Inferior parietal cortex (tissue), 1 donor: ENCODE measurements at regions not wholly inside any gene's neighbourhood (a gene's known extent, or its start where the extent isn't known, plus 50 kb on each side); places are given as distances from the start of the nearest gene placed in this dataset.

Experiments used
- DNase-seq: peaks from one replicate; pipeline ENCODE4 v3.0.0-alpha.2; 2016; ENCODE audit errors: extremely low spot score

GRCh38 chr6:53744321-53744720 lies 50.5 kb upstream of the LRRC1 start:
- no peak for DNase-seq

- no peak for DNase-seq
Observed at GRCh38 chr6:53741034-53741823, 53.6 kb upstream of the LRRC1 start.

GRCh38 chr6:53737746-53738145 lies 57.1 kb upstream of the LRRC1 start:
- DNase-seq, result no peak

DNA sequence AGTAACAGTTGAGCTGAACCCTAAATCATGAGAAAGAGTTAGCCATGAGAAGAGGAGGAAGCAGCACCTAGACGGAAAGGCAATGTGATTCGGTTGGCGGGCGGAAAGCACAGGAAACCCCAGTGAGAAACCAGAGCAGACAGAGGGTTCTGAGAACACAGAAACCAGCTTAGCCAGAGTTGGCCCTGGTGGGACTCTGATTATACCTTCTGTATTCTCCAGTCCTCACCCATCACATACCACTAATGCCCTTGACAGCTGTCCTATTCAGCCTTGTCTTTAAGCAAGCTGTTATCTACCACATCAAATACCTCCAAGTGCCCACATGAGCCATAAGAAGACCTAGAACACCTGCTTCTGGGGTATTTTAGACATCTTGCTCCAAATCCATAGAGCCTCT lies 58.9 kb upstream of the LRRC1 start:
- no peak for DNase-seq

DNA sequence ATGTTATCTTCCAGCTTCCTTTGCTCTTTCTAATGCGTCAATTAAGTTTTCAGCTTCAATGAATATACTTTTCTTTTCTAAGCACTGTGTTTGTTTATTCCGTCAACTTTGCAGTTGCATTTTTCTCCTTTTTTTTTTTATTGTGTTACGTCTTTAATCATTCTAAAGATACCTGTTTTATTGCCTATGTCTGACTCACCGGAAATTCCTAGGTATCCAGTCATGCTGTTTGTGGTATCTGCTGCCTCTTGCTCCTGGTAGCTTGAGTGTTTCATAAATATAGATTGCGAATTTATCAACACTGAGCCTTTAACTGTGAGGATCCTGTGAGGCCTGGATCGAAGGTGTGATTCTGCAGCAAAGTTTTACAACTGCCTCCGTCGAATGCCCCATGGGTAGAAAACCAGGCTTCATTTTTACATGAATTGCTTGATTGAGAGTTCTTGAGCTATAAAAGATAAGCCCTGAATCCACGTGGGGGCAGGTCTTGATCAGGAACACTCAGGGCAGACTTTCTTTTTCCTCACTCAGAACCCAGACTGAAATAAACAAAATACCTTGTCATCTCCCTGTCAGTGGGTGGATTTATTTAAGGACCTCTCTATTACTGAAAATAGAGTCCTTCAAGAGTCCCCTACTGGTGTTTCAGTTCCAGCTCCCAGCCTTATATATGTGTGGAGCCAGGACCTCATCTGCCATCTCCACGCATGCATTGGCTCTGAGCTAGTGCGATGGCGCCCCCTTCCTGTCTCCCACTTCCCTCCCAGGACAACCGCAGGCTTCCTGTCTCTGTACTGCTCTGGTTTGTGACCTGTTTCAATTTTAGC lies 60.1 kb upstream of the LRRC1 start:
- no peak for DNase-seq

DNA sequence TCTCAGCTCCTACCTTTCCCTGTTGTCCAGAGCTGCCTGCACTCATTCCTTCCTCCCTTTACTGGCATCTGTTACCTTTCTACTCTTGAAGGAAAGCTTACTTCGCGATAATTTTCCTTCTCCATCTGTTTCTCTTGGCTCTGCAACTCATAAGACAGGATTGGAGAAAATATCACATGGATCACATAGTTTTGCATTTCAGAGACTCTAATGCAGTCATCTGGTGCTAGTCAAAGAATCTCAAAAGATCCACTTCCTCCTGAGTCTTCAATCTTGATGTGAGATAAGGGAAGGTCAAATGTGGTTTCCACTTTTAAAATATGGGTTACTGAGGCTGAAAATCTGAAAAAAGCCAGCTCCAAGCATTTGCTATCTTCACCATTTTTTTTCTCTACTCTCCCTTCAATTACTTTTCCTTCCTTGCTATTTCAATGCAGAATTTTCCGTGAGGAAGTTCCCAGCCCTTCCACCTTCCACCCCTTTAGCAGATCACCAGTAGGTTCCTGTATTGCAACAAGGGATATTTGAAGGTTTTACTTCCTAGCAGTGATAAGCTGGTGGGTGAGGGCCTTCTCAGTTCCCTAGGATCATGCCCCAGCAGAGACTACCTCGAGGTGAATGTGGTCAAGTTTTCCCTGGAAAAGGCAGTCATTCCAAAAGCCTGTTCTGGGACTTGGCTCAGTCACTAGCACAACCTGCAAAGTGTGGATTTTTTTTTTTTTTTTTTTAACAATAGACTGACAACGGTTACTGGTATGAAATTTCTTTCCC lies 62.8 kb upstream of the LRRC1 start:
- no peak for DNase-seq

- no peak for DNase-seq
Observed at GRCh38 chr6:53730767-53731166, 64.0 kb upstream of the LRRC1 start.

- peak; percentile 78 for DNase-seq
Observed at GRCh38 chr6:53728570-53729194, 63.1 kb upstream of the KLHL31 start.

GRCh38 chr6:53727748-53728147 lies 62.2 kb upstream of the KLHL31 start:
- no peak for DNase-seq

DNA sequence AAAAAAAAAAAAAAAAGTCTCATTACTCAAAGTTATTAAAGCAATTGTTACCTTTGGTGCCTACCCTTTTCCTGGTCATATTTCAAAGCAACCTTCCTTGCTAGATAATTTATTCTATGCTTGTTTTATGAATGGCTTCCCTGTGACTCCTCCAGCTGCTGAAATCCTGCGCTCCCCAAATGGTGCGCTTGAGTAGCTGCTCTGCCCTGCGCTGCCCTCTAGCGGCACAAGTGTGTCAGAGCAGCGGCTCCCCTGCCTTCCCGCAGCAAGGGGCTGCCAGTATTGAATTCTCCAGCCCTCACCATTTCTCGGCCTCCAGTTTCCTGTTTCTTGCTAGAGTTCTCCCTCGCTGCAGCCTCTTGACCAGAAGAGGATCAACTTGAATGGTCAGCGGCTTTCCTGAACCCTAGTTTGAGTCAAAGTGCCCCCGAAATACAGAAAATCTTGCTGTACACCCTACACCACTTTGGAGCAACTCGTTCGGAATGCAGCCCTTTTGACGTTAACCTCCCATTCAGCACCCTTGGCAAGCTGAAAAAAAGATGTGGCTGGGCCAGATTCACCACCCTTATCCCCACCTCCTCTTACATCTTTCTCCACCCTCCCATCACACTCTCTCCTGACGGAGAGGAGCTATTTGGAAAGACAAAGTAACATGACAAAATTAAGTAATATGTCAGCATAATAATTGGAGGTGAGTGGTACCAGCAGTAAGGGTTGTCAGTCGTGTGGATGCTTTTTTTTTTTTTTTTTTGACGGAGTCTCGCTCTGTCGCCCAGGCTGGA lies 60.4 kb upstream of the KLHL31 start:
- DNase-seq, result peak; percentile 86

GRCh38 chr6:53724501-53724900 lies 58.9 kb upstream of the KLHL31 start:
- DNase-seq, result no peak

GRCh38 chr6:53723331-53723730 lies 57.8 kb upstream of the KLHL31 start:
- DNase-seq, result no peak

DNA sequence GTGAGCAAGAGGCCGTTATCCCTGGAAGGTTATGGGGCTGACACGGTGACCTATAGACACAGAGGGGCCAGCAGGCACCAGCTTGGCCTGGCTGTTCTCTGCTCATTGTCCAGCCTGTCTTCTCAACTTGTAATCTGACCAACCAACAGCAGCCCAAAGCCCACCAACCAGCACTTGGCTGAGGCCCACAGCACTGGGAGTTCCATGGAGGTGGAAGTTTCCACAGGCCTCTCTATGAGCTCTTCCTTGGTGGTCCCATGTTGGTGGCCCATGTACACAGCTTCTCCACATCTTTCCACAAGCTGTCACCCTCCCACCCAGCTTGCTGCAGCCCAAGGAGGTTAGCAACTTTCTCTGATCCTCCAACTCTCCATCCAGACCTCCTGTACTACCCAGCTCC lies 56.2 kb upstream of the KLHL31 start:
- DNase-seq, result no peak

DNA sequence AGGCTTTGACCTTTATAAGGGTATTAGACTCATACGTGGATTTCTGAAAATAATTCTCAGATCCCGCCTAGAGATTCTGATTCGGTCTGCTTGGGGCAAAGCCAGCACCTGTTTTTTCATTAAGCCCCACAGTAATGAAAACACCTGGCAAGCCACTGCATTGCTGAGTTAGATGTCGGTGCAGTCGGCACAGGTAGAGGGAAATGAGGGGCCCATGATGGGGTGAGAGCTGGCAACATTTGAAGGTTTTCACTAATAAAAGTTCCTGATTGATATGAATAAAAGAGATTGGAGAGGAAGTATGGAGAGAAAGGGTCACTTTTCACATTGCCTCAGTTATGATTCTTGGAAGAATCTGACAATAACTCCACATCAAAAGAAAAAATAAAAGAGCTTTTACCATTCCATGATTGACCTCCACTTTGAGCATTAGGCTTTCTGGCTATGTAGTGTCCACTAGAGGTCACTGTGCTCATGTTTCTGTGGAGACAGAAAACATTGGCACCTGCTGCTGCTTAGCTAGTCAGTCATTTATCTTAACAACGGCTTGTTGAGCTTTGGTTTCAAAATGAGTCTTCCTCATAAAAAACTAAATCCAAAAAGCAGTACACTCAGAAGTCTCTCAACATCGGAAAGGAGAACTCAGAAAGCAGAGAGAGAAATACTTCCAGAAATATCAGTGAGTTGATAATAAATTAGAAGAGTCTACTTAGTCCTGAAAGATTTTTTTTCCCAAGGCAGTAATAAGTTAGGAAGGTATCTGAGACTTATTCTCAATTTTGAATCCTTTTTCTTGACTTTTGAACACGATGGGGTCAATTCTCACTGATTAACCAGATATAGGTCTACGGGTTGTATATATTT lies 53.3 kb upstream of the KLHL31 start:
- DNase-seq, result peak; percentile 84

DNA sequence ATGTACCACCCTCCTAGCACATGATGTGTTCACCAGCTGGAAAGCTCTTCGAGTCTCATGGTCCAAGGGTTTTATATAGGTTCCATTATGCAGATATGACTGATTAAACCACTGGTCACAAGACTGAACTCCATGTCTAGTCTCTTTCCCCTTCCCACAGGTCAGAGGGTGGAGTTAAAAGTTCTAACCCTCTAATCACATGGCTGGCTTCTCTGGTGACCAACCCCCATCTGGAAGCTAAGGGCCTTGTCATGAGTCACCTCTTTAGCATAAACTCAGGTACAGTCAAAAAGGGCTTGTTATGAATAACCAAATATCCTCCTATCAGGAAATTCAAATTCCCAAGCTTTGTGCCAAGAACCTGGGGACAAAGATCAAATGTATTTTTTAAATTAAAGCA lies 52.0 kb upstream of the KLHL31 start:
- no peak for DNase-seq

DNA sequence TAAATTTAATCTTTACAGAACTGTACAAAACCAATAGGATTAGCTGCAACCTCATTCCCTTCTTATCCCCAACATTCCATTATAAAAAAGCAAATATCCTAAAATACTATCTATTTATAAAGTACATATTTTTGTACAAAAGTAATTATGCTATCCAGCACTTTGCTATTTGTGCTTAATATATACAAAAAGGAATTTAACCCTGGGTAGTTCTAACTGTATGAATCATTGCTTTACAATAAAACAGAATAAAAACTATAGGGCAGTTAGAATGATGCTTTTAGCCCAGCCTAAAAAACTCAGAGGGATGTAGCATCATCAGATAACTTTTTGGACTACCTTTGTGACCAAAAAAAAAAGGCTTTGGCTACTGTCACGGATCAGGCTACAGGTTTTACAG lies 49.9 kb upstream of the KLHL31 start:
- no peak for DNase-seq
